HG03558 (cell line): ENCODE measurements at regions not wholly inside any gene's neighbourhood (a gene's known extent, or its start where the extent isn't known, plus 50 kb on each side); places are given as distances from the start of the nearest gene placed in this dataset.

Source experiments
- ATAC-seq: cut with Tn5 transposase; IDR thresholded peaks from one replicate; pipeline ENCODE4 v1.9.1; 2021; ENCODE audit warnings: moderate number of reproducible peaks; ENCODE audit not compliant: unreplicated experiment; ENCODE audit errors: extremely low read depth

GRCh38 chr19:29418201-29418600, 107.6 kb upstream of the VSTM2B start:
- ATAC-seq: no peak

- no peak for ATAC-seq
Measured at GRCh38 chr19:29420065-29420464, 105.7 kb upstream of the VSTM2B start.

GRCh38 chr19:29420482-29421195, 105.2 kb upstream of the VSTM2B start:
- ATAC-seq: no peak

GRCh38 chr19:29421196-29421545, 104.6 kb upstream of the VSTM2B start:
- ATAC-seq: no peak

- no peak for ATAC-seq
Measured at GRCh38 chr19:29422047-29422446, 103.7 kb upstream of the VSTM2B start.

- no peak for ATAC-seq
Measured at GRCh38 chr19:29422486-29423085, 103.2 kb upstream of the VSTM2B start.

- ATAC-seq: no peak
Measured at GRCh38 chr19:29428071-29428470, 97.7 kb upstream of the VSTM2B start.

GRCh38 chr19:29429021-29429420, 96.8 kb upstream of the VSTM2B start:
- ATAC-seq: no peak

- ATAC-seq: no peak
Measured at GRCh38 chr19:29429581-29429980, 96.2 kb upstream of the VSTM2B start.

- no peak for ATAC-seq
Measured at GRCh38 chr19:29431332-29431731, 94.5 kb upstream of the VSTM2B start.

GRCh38 chr19:29432677-29433076, 93.1 kb upstream of the VSTM2B start:
- ATAC-seq: no peak

GRCh38 chr19:29436591-29437103, 89.1 kb upstream of the VSTM2B start:
- no peak for ATAC-seq

GRCh38 chr19:29439021-29439420, 86.8 kb upstream of the VSTM2B start:
- ATAC-seq: no peak

GRCh38 chr19:29439688-29440550, 85.9 kb upstream of the VSTM2B start:
- ATAC-seq: no peak

- ATAC-seq: no peak
Measured at GRCh38 chr19:29442094-29442493, 83.7 kb upstream of the VSTM2B start.

GRCh38 chr19:29442910-29443309, 82.9 kb upstream of the VSTM2B start:
- ATAC-seq: no peak

- ATAC-seq: no peak
Measured at GRCh38 chr19:29445246-29445645, 80.5 kb upstream of the VSTM2B start.

GRCh38 chr19:29446361-29446760, 79.4 kb upstream of the VSTM2B start:
- no peak for ATAC-seq

GRCh38 chr19:29448046-29448445, 77.7 kb upstream of the VSTM2B start:
- ATAC-seq: no peak

- no peak for ATAC-seq
Measured at GRCh38 chr19:29449371-29449770, 76.4 kb upstream of the VSTM2B start.

GRCh38 chr19:29450306-29450705, 75.5 kb upstream of the VSTM2B start:
- no peak for ATAC-seq
